OCI-LY3 (cell line): ENCODE measurements at regions not wholly inside any gene's neighbourhood (a gene's known extent, or its start where the extent isn't known, plus 50 kb on each side); places are given as distances from the start of the nearest gene placed in this dataset.
"Not testable (repeated sequence)": the region's sequence is repeated elsewhere in the genome, so short reads cannot be mapped to it uniquely, and the experiment has no call there.

Experiments
- H2AFZ ChIP-seq: fragments of 200-600, 300-600 bp; shearing (Covaris generic); 2 replicates; pipeline ENCODE4 v1.6.0; 2014; ENCODE audit warnings: antibody characterized with exemption, low read depth, low read length
- H3K27ac ChIP-seq: fragments of 200-600, 300-600 bp; sonication (generic); 2 replicates; pipeline ENCODE4 v1.5.1; 2014; ENCODE audit warnings: mild to moderate bottlenecking, low read length, moderate library complexity, mixed read lengths
- H3K27me3 ChIP-seq: fragments of 200-600, 300-600 bp; sonication (generic); 2 replicates; pipeline ENCODE4 v1.6.1; 2014; ENCODE audit warnings: low read depth, low read length, mixed read lengths
- H3K36me3 ChIP-seq: fragments of 200-600, 300-600 bp; sonication (generic); replicated peaks from 2 replicates; pipeline ENCODE3; 2014; ENCODE audit warnings: low read depth, low read length, mixed read lengths
- H3K4me1 ChIP-seq: fragments of 300-600, 200-600 bp; sonication (generic); 2 replicates; pipeline ENCODE4 v1.6.1; 2014; ENCODE audit warnings: low read length, mixed read lengths
- H3K4me2 ChIP-seq: fragments of 200-600, 300-600 bp; sonication (generic); 2 replicates; pipeline ENCODE4 v1.6.1; 2014; ENCODE audit warnings: low read length, mixed read lengths
- H3K4me3 ChIP-seq: fragments of 300-600, 200-600 bp; sonication (generic); 2 replicates; pipeline ENCODE4 v1.5.1; 2014; ENCODE audit warnings: antibody characterized with exemption, mild to moderate bottlenecking, low read length, moderate library complexity
- H3K79me2 ChIP-seq: fragments of 300-600, 200-600 bp; shearing (Covaris generic); 2 replicates; pipeline ENCODE4 v1.6.1; 2014; ENCODE audit warnings: mild to moderate bottlenecking, low read length, mixed read lengths
- H3K9ac ChIP-seq: fragments of 300-600, 200-600 bp; shearing (Covaris generic); 2 replicates; pipeline ENCODE4 v1.6.0; 2014; ENCODE audit warnings: mild to moderate bottlenecking, low read length, moderate library complexity
- H3K9me3 ChIP-seq: fragments of 200-600, 300-600 bp; shearing (Covaris generic); 2 replicates; pipeline ENCODE4 v1.6.1; 2014; ENCODE audit warnings: low read length, mixed read lengths; ENCODE audit not compliant: insufficient read depth
- H4K20me1 ChIP-seq: fragments of 200-600, 300-600 bp; sonication (generic); 2 replicates; pipeline ENCODE4 v1.6.1; 2016; ENCODE audit warnings: low read length, mixed read lengths; ENCODE audit not compliant: insufficient read depth
- EZH2phosphoT487 ChIP-seq: fragments of 200-600 bp; shearing (Covaris generic); IDR thresholded peaks from 2 replicates; pipeline ENCODE4 v1.6.1; 2018; ENCODE audit warnings: antibody characterized with exemption, mixed run types, low read depth
- TF ChIP-seq, protein P1 (sequence below): fragments of 200-600, 300-600 bp; sonication (generic); IDR thresholded peaks from 2 replicates; pipeline ENCODE4 v1.5.1; 2014; ENCODE audit warnings: antibody characterized with exemption, low read length, low read depth

DNA sequence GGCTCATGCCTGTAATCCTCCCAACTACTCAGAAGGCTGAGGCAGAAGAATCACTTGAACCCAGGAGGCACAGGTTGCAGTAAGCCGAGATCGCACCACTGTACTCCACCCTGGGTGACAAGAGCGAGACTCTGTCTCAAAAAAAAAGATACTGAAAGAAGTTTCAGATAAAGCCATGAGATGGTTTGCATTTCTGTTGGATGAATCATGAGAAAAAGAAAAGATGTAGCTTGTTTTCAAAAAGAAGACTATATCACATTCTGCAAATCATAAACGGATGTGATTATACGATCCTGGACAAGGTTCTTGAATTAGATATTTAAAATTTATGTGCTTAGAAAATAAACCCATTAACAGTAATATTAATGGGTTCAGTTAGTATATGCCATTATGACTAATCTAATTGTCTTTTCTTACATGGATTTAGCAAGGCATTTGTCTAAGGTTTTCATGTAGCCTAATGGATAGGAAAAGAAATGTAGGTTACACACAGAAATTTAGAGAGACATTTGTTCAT lies 345.9 kb downstream of the SLC7A11 start:
- Histone ChIP-seq H3K27ac (no peak overlapping the region), H3K9ac (no peak overlapping the region), H3K79me2 (no peaks in the 10 kb centered on the region), H3K9me3 (no peaks in the 10 kb centered on the region), H2AFZ (no peak overlapping the region), H3K36me3 (no peaks in the 10 kb centered on the region), H3K4me2 (no peak overlapping the region), H3K4me1 (no peaks in the 10 kb centered on the region), H3K27me3 (no peaks in the 10 kb centered on the region), H3K4me3 (no peak overlapping the region), H4K20me1 (no peaks in the 10 kb centered on the region)
- no peak for TF ChIP-seq EZH2phosphoT487
- TF ChIP-seq, protein P1, sequence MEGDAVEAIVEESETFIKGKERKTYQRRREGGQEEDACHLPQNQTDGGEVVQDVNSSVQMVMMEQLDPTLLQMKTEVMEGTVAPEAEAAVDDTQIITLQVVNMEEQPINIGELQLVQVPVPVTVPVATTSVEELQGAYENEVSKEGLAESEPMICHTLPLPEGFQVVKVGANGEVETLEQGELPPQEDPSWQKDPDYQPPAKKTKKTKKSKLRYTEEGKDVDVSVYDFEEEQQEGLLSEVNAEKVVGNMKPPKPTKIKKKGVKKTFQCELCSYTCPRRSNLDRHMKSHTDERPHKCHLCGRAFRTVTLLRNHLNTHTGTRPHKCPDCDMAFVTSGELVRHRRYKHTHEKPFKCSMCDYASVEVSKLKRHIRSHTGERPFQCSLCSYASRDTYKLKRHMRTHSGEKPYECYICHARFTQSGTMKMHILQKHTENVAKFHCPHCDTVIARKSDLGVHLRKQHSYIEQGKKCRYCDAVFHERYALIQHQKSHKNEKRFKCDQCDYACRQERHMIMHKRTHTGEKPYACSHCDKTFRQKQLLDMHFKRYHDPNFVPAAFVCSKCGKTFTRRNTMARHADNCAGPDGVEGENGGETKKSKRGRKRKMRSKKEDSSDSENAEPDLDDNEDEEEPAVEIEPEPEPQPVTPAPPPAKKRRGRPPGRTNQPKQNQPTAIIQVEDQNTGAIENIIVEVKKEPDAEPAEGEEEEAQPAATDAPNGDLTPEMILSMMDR = no peak

DNA sequence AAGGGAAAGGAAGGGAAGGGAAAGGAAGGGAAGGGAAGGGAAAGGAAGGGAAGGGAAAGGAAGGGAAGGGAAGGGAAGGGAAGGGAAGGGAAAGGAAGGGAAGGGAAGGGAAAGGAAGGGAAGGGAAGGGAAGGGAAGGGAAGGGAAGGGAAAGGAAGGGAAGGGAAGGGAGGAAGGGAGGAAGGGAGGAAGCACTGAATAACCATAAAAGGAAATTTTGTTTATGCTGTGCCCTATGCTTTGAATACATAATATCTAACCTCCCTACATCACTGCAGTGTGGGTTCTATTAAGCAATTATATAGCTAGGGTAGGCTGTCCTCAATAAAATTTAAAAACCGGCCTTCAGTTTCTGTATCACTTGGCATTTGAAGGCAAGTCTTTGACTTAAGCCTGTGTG lies 346.6 kb downstream of the SLC7A11 start:
- H3K9ac ChIP-seq, H3K4me1 ChIP-seq, H3K9me3 ChIP-seq, H3K27me3 ChIP-seq, H4K20me1 ChIP-seq, H3K4me2 ChIP-seq, H3K79me2 ChIP-seq, H2AFZ ChIP-seq, H3K27ac ChIP-seq, H3K36me3 ChIP-seq, H3K4me3 ChIP-seq: not testable (repeated sequence)

DNA sequence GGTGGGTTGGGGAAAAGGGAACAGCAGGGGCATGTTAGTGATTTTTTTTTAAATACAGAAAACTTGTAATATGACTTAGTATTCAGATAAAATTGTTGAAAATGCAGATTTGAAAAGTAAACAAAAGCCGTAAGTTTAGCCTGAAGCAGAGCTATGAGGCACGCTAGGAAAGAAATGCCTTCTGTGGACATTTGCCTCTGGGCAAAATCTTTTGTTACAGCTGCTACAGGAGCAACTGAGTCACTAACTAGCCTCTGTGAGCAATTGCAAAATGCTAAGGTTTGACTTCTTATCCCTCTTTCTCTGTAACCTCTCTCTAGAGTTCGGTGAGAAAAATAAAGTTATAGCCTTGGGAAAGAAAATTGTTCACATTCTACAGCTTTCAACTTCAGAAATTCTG lies 350.0 kb downstream of the SLC7A11 start:
- no peaks in the 10 kb centered on the region for H3K9me3 ChIP-seq
- no peak overlapping the region for H2AFZ ChIP-seq
- no peak overlapping the region for H3K4me3 ChIP-seq
- no peak overlapping the region for H3K4me2 ChIP-seq
- no peaks in the 10 kb centered on the region for H3K27me3 ChIP-seq
- H3K4me1 ChIP-seq = no peaks in the 10 kb centered on the region
- no peaks in the 10 kb centered on the region for H3K36me3 ChIP-seq
- H3K27ac ChIP-seq = no peak overlapping the region
- no peaks in the 10 kb centered on the region for H4K20me1 ChIP-seq
- TF ChIP-seq EZH2phosphoT487 = no peak
- TF ChIP-seq, protein P1 = no peak
- no peak overlapping the region for H3K9ac ChIP-seq
- no peaks in the 10 kb centered on the region for H3K79me2 ChIP-seq

DNA sequence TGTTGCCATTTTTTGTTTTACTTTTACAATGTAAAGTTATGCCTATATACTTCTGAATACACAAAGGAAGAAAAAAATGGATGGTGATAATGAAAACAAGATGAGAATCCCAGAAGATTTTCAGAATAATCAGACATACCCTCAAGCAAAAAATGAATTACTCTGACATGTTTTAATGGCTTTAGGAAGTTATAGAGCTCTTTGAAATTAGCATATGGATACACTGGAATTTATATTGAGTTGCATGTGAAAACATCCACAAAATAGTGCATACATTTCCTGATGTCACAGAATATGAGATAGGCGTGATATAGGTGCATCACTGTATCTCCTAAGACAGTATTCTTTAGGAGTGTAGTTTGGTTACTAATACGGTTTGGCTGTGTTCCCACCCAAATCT lies 351.3 kb downstream of the SLC7A11 start:
- Histone ChIP-seq H4K20me1 (no peaks in the 10 kb centered on the region), H3K79me2 (no peaks in the 10 kb centered on the region), H3K36me3 (no peaks in the 10 kb centered on the region), H3K9me3 (no peaks in the 10 kb centered on the region), H3K4me2 (no peak overlapping the region), H3K27ac (no peak overlapping the region), H2AFZ (no peak overlapping the region), H3K4me3 (no peak overlapping the region), H3K9ac (no peak overlapping the region), H3K4me1 (no peaks in the 10 kb centered on the region), H3K27me3 (no peaks in the 10 kb centered on the region)
- TF ChIP-seq, protein P1 = no peak
- TF ChIP-seq EZH2phosphoT487 = no peak

DNA sequence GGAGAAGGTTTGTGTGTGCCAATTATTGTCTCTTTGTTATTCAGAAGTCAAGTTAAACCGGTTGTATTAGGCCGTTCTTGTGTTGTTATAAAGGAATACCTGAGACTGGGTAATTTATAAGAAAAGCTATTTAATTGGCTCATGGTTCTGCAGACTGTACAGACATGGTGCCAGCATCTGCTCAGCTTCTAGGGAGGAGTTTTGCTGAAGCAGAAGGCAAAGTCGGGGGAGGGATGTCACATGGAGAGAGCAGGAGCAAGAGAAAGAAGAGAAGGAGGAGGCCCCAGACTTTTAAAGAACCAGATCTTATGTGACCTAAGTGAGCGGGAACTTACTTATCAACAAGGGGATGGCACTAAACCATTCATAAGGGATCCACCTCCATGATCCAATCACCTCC lies 349.3 kb upstream of the PCDH18 start:
- no peaks in the 10 kb centered on the region for H3K79me2 ChIP-seq
- no peaks in the 10 kb centered on the region for H3K27me3 ChIP-seq
- H2AFZ ChIP-seq = peak overlapping the region; percentile 16; the same call in 1 of the 2 replicates
- peaks cover 6% of the 10 kb centered on the region; the same call in 1 of the 2 replicates for H3K9me3 ChIP-seq
- H4K20me1 ChIP-seq = no peaks in the 10 kb centered on the region
- no peaks in the 10 kb centered on the region for H3K36me3 ChIP-seq
- no peak overlapping the region for H3K4me2 ChIP-seq
- H3K9ac ChIP-seq = no peak overlapping the region
- TF ChIP-seq EZH2phosphoT487 = no peak
- TF ChIP-seq, protein P1 = no peak
- no peak overlapping the region for H3K27ac ChIP-seq
- H3K4me1 ChIP-seq = peaks cover 10% of the 10 kb centered on the region
- H3K4me3 ChIP-seq = no peak overlapping the region

DNA sequence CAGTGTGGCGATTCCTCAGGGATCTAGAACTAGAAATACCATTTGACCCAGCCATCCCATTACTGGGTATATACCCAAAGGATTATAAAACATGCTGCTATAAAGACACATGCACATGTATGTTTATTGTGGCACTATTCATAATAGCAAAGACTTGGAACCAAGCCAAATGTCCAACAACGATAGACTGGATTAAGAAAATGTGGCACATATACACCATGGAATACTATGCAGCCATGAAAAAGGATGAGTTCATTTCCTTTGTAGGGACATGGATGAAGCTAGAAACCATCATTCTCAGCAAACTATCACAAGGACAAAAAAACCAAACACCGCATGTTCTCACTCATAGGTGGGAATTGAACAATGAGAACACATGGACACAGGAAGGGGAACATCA lies 335.8 kb upstream of the PCDH18 start:
- H3K79me2 ChIP-seq, H2AFZ ChIP-seq, H4K20me1 ChIP-seq, H3K9ac ChIP-seq, H3K4me2 ChIP-seq, H3K4me1 ChIP-seq, H3K4me3 ChIP-seq, H3K9me3 ChIP-seq, H3K36me3 ChIP-seq, H3K27me3 ChIP-seq, H3K27ac ChIP-seq: not testable (repeated sequence)
